NCI-H1105 (cell line): ENCODE measurements at regions not wholly inside any gene's neighbourhood (a gene's known extent, or its start where the extent isn't known, plus 50 kb on each side); places are given as distances from the start of the nearest gene placed in this dataset.
"Not testable (repeated sequence)": the region's sequence is repeated elsewhere in the genome, so short reads cannot be mapped to it uniquely, and the experiment has no call there.

ENCODE experiments used
- DNase-seq: peaks from one replicate; lab custom pipeline; 2025; lab: John Stamatoyannopoulos, UW

DNA sequence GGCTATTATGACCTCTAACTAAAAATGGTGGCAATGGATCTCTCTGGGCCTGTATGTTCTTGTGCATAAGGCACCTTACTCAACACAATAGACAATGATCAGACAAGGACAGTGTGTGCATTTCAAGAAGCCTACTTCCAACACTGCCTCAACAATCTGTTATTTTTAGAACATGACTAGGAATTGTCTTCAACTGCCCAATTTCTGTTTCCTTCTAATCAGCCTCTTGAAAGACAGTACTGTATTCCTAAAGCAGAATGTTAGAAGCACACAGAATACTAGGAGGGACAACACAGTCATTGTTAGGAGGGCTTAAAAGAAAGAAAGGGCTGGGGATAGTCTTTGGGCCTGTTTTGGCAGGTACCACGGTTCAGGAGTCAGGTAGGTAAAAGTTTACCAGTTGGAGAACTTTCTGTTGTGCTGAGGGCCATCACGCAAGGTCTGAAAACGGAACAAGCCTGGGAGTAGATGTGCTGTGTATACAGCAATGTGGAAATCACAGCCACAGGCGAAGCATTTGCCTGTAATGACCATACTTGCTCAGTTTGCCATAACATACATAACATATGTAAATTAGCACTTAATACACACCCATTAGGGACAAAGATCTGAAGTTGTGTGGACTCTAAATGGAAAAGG is 100.8 kb upstream of the ATXN3L start:
- no peak for DNase-seq

DNA sequence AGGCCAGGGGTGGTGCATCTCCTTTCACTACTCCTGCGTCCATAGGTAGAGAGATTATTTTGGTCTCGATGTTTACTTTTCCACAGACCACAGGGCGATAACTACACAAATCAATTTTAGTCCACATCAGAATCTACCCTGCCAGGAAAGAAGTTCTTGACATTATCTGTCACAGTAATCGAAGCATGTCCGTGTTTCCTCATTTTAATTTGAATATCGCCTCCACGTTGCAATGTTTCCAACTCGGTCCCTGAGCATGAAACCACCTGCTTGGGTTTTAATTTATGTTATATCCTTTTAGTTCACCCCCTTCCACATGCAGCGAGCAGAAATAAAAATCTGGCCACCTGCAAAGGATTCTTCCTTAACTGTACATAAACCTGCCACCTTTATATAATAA is 100.1 kb upstream of the ATXN3L start:
- no peak for DNase-seq

GRCh38 chrX:13419276-13419675 is 99.4 kb upstream of the ATXN3L start:
- DNase-seq: no peak

- no peak for DNase-seq
Measured at GRCh38 chrX:13418126-13419097, 98.6 kb upstream of the ATXN3L start.

DNA sequence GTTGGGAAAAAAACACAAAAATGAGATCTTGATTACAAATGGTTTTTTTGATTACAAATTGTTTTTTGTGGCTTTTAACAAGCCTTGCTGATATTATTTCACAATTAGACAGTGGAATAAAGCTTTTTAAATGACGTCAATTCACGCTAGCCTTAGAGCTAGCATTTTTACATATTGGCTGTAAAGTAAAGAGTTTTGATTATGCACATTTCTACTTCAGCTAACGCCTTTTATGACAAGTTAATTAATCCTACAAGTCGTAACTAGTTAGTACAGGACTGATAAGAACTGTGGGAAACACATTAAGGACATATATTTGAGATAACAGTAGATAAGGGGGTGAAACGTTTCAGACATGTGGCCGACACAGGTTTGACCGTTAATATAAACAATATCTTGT is 95.7 kb upstream of the ATXN3L start:
- no peak for DNase-seq

DNA sequence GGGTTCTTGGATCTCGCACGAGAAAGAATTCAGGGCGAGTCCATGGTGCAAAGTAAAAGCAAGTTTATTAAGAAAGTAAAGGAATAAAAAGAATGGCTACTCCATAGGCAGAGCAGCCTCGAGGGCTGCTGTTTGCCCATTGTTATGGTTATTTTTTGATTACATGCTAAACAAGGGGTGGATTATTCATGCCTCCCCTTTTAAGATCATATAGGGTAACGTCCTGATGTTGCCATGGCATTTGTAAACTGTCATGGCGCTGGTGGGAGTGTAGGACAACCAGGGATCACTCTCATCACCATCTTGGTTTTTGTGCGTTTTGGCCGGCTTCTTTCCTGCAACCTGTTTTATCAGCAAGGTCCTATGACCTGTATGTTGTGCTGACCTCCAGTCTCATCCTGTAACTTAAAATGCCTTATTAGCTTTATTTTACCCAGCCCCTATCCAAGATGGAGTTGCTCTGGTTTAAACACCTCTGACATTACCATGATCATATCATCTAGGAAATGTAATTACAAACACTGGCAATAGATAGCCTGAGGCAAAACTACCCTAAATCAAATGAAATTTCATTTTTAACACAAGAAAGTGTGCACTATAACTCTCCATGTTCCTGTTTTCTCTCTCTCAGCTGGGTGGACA is 94.3 kb upstream of the ATXN3L start:
- DNase-seq: no peak

GRCh38 chrX:13412208-13412600 is 92.4 kb upstream of the ATXN3L start:
- DNase-seq: no peak

DNA sequence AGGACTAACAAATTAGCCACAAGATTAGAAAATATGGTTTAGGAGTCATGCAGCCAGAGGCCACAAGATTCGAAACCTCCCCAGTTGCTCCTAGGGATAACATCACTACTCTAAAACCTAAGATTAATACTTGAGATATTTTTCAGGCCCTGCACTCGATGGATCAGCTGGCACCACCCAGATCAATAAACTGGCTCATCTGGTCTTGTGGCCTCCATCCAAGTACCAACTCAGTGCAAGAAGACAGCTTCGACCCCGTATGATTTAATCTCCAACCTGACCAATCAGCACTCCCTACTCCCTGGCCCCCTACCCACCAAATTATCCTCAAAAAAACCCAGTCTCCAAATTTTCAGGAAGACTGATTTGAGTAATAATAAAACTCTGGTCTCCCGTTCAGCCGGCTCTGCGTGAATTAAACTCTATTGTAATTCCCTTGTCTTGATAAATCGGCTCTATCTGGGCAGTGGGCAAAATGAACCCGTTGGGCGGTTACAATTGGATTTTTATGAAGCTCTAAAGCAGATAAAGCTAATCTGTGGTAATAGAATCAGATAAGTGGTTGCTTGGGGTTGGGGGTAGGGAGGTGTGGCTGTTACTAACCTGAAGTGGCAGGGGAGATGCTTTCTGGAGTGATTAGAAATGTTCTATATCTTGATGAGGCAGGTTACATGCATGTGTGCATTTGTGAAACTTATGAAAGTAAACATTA is 91.8 kb upstream of the ATXN3L start:
- DNase-seq: no peak

GRCh38 chrX:13408599-13408998 is 88.7 kb upstream of the ATXN3L start:
- not testable (repeated sequence) for DNase-seq

DNA sequence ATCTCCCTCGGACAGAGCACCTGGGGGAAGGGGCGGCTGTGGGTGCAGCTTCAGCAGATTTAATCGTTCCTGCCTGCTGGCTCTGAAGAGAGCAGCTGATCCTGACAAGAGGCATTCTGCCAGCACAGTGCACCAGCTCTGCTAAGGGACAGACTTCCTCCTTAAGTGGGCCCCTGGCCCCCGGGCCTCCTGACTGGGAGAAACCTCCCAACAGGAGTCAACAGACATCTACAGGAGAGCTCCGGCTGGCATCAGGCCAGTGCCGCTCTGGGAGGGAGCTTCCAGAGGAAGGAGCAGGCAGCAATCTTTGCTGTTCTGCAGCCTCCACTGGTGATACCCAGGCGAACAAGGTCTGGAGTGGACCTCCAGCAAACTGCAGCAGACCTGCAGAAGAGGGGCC is 84.9 kb upstream of the ATXN3L start:
- peak; percentile 26 for DNase-seq

DNA sequence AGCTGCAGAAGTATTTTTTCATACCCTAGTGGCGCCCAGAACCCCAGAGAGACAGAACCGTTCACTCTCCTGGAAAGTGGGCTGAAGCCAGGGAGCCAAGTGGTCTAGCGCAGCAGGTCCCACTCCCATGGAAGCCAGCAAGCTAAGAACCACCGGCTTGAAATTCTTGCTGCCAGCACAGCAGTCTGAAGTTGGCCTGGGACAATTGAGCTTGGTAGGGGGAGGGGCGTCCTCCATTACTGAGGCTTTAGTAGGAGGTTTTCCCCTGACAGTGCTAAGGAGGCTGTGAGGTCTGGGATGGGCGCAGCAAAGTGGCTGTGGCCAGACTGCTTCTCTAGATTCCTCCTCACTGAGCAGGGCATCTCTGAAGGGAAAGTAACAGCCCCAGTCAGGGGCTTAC is 84.5 kb upstream of the ATXN3L start:
- no peak for DNase-seq

DNA sequence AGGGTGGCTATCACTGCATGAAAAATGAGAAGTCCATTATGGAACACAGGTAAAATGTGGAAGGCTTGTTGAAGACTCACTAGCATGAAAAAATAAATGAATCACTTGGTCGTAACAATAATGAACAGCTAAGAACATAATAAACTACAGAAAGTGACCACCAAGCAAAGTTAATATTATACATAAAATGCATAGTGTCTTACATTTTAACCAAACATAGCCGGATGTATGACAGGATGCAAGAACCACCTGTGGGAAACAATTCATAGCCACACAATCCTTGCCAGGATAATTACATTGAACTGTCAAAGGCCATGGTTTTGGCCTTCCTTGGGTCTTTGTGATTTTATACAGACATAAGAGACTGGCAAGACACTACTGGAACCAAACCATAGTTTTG is 81.9 kb upstream of the ATXN3L start:
- DNase-seq: no peak

GRCh38 chrX:13398839-13399238 is 79.0 kb upstream of the ATXN3L start:
- no peak for DNase-seq

- no peak for DNase-seq
Measured at GRCh38 chrX:13397878-13398818, 78.3 kb upstream of the ATXN3L start.

GRCh38 chrX:13396924-13397323 is 77.1 kb upstream of the ATXN3L start:
- no peak for DNase-seq

DNA sequence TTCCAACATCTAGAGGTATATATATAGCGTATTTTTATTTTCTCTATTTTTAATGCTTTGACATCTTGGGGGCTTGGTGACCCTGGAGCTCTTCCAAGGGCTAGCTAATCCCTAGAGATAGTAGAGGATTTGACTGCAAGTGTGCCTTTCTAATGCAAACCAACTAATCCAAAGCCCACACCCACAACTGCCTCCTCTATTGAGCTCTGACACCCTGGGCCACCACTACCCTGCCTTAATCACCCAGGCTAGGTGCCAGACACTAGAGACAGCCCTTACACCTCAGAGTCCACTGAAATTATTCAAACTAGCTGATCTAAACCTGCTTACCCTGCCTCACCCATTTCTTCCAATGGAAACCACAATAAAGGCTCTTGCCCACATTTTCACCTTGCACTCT is 69.6 kb upstream of the ATXN3L start:
- no peak for DNase-seq

DNA sequence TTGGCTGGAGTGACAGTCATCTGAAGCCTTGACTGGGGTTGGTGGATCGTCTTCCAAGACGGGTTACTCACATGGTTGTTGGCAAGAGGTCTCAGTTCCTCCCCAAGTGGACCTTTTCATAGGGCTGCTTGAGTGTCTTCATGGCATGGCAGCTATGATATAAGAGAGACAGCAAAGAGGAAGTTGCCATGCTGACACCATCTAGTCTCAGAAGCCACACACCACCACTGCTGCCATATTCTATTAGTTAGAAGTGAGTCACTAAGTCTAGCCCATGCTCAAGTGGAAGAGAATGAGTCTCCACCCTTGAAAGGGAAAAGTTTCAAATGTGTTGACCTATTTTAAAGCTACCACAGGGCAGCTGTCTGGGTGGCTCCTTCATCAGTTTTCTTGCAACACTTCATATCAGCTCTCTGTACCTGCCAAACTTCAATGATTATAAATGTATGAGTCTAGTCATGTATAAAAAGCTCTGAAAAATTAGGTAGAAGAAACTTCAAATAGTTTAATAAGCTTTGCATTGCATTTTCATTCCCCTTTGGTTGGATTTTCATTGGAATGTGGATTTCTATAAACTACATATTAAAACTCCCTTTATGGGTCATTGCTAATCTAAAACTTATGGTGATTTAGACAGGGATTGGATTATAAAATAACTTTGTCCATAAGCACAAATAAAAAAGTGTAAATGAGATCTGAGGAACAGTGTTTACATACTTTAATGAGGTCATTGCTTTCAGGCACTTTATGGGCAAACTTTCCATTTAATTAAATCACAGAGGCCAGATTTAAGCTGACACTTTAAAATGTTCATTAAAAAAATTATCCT is 68.0 kb upstream of the ATXN3L start:
- DNase-seq: no peak

GRCh38 chrX:13386636-13387035 is 66.8 kb upstream of the ATXN3L start:
- no peak for DNase-seq

DNA sequence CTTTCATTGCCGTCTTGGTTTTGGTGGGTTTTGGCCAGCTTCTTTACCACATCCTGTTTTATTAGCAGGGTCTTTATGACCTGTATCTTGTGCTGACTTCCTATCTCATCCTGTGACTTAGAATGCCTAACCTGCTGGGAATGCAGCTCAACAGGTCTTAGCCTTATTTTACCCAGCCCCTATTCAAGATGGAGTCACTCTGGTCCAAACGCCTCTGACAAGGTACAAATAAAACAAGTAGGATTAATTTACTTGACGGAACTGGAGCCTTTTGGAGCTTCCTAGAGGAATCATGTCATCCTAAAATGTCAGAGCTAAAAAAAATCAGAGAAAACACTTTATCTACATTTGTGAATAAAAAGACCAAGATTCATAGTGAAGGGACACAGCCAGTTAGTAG is 66.2 kb upstream of the ATXN3L start:
- DNase-seq: no peak

DNA sequence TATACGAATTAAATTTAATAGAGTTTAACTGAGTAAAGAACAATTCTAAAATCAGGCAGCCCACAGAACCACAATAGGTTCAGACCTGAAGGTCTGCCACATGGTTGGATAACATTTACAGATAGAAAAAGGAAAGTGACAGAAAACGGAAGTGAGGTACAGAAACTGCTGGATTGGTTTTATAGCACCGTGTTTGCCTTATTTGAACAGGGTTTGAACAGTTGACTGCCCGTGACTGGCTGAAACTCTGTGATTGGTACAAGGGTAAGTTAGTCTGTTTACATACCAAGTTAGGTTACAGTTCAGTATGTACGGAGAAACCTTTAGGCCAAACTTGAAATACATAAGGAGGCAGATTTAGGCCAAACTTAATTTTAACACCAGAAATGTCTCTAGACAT is 64.1 kb upstream of the ATXN3L start:
- DNase-seq: no peak
